Smooth muscle cell (in vitro differentiated cells): ENCODE measurements at regions not wholly inside any gene's neighbourhood (a gene's known extent, or its start where the extent isn't known, plus 50 kb on each side); places are given as distances from the start of the nearest gene placed in this dataset.
A peak's percentile ranks its signal among the peaks of the same experiment; 100 is the strongest.

ENCODE experiments used
- DNase-seq: peaks from one replicate; lab custom pipeline; 2025; ENCODE audit not compliant: unreplicated experiment; lab: John Stamatoyannopoulos, UW
- H2AFZ ChIP-seq: fragments of 200-600 bp; sonication (generic); 2 replicates; pipeline ENCODE4 v1.6.0; 2016; ENCODE audit warnings: antibody characterized with exemption, low read depth, mild to moderate bottlenecking
- H3F3A ChIP-seq: fragments of 200-600 bp; sonication (generic); 2 replicates; pipeline ENCODE4 v1.6.0; 2017; ENCODE audit warnings: antibody characterized with exemption, low read depth
- H3K27ac ChIP-seq: fragments of 200-600 bp; sonication (generic); 2 replicates; pipeline ENCODE4 v1.5.1; 2016; ENCODE audit warnings: low read depth, mild to moderate bottlenecking
- H3K27me3 ChIP-seq: fragments of 200-600 bp; sonication (generic); 2 replicates; pipeline ENCODE4 v1.6.1; 2016; ENCODE audit warnings: low read depth, mild to moderate bottlenecking
- H3K36me3 ChIP-seq: fragments of 200-600 bp; sonication (generic); 2 replicates; pipeline ENCODE4 v1.5.1; 2016; ENCODE audit warnings: low read depth
- H3K4me1 ChIP-seq: fragments of 200-600 bp; sonication (generic); 2 replicates; pipeline ENCODE4 v1.5.1; 2016; ENCODE audit warnings: low read depth
- H3K4me2 ChIP-seq: fragments of 200-600 bp; sonication (generic); 2 replicates; pipeline ENCODE4 v1.6.0; 2016; ENCODE audit warnings: mild to moderate bottlenecking
- H3K4me3 ChIP-seq: fragments of 200-600 bp; sonication (generic); 2 replicates; pipeline ENCODE4 v1.5.1; 2016; ENCODE audit warnings: mild to moderate bottlenecking
- H3K79me2 ChIP-seq: fragments of 200-600 bp; sonication (generic); 2 replicates; pipeline ENCODE4 v1.6.0; 2016; ENCODE audit warnings: low read depth, mild to moderate bottlenecking
- H3K9ac ChIP-seq: fragments of 200-600 bp; sonication (generic); 2 replicates; pipeline ENCODE4 v1.6.0; 2016; ENCODE audit warnings: low read depth
- H3K9me3 ChIP-seq: fragments of 200-600 bp; sonication (generic); replicated peaks from 2 replicates; pipeline ENCODE4 v1.5.1; 2016; ENCODE audit warnings: low read depth
- H4K20me1 ChIP-seq: fragments of 200-600 bp; sonication (generic); 2 replicates; pipeline ENCODE4 v1.6.0; 2016; ENCODE audit warnings: low read depth
- CTCF ChIP-seq: fragments of 200-600 bp; sonication (generic); IDR thresholded peaks from 2 replicates; pipeline ENCODE4 v1.5.1; 2017; ENCODE audit warnings: borderline replicate concordance, mild to moderate bottlenecking, antibody characterized with exemption; ENCODE audit not compliant: insufficient read depth, poor library complexity, severe bottlenecking
- WGBS: methylation state at CpG from one replicate; pipeline ENCODE4 v1.1.7; 2016; ENCODE audit warnings: low lambda C conversion rate; 5-methylcytosine and 5-hydroxymethylcytosine counted together

GRCh38 chr5:174242573-174242972, 197.1 kb downstream of the NSG2 start:
- 81% methylated on average over 3 of the region's 3 CpGs for WGBS
- Histone ChIP-seq H3K4me3 (no peak overlapping the region), H3K79me2 (no peaks in the 10 kb centered on the region), H3K4me1 (peaks cover 8% of the 10 kb centered on the region), H3K27me3 (no peaks in the 10 kb centered on the region), H3K27ac (no peak overlapping the region), H3F3A (no peaks in the 10 kb centered on the region), H3K36me3 (no peaks in the 10 kb centered on the region), H3K9ac (no peak overlapping the region), H4K20me1 (no peaks in the 10 kb centered on the region), H3K9me3 (peaks cover 8% of the 10 kb centered on the region), H3K4me2 (no peak overlapping the region), H2AFZ (no peak overlapping the region)
- TF ChIP-seq CTCF, result no peak
- DNase-seq, result no peak

- H3K27ac ChIP-seq, result no peak overlapping the region
- no peak overlapping the region for H3K4me3 ChIP-seq
- H2AFZ ChIP-seq, result no peak overlapping the region
- H3K36me3 ChIP-seq, result no peaks in the 10 kb centered on the region
- no peaks in the 10 kb centered on the region for H3K27me3 ChIP-seq
- no peak for DNase-seq
- peaks cover 8% of the 10 kb centered on the region for H3K9me3 ChIP-seq
- peaks cover 12% of the 10 kb centered on the region for H3K4me1 ChIP-seq
- no peaks in the 10 kb centered on the region for H4K20me1 ChIP-seq
- no peak overlapping the region for H3K9ac ChIP-seq
- no peak for TF ChIP-seq CTCF
- WGBS, result 81% methylated on average over 2 of the region's 2 CpGs
- no peak overlapping the region for H3K4me2 ChIP-seq
- H3K79me2 ChIP-seq, result no peaks in the 10 kb centered on the region
- no peaks in the 10 kb centered on the region for H3F3A ChIP-seq
Measured at GRCh38 chr5:174243904-174244303, 198.4 kb downstream of the NSG2 start.

DNA sequence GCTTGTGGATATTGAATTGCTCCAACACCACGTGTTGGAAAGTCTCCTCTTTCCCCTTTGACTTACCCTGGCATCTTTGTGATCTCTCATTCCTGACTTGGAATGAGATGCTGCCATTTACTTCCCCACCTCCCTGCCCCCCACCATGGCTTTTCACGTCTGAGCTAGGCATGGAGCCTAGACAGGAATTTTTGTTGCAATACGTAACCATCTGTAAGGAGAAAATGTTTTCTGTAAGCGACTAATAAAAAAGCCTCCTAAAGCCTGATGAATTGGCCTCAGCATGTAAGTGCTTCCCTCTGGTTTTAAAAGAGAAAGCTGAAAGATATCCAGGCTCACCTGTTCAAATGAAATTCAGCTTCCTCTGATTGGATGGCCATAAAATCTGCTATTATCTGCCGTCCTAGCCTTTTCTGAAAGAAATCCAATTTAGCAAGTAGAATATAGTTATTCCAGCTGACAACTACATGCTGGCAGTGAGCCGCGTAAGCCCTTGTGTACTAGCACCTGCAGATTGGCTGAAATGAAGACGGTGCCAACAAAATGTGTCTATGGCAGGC, 200.1 kb downstream of the NSG2 start:
- Histone ChIP-seq H3K27ac (peak overlapping the region; percentile 39), H4K20me1 (no peaks in the 10 kb centered on the region), H2AFZ (no peak overlapping the region), H3K36me3 (no peaks in the 10 kb centered on the region), H3F3A (no peaks in the 10 kb centered on the region), H3K4me3 (no peak overlapping the region), H3K9me3 (peaks cover 3% of the 10 kb centered on the region), H3K79me2 (no peaks in the 10 kb centered on the region), H3K9ac (no peak overlapping the region), H3K4me2 (peak overlapping the region; percentile 16), H3K27me3 (no peaks in the 10 kb centered on the region), H3K4me1 (peaks cover 12% of the 10 kb centered on the region)
- 57% methylated on average over 8 of the region's 8 CpGs for WGBS
- no peak for TF ChIP-seq CTCF
- no peak for DNase-seq

DNA sequence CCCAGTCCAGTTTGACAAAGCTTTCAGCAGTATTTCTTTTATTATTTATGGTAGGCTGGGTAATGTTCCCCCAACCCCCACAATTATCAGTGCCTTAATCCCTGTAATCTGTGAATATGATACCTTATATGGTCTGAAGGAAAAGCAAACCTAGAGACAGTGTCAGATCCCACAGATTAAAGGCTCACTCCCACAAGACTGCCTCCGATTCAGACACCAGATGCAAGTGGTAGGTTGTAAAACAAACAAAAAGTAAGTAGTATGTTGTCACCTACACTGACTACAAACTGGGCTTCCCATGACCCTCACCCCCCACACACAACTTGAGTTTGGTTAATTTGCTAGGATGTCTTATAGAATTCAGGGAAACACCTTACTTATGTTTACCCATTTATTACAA, 201.2 kb downstream of the NSG2 start:
- Histone ChIP-seq H3K4me2 (peak overlapping the region; percentile 4), H4K20me1 (no peaks in the 10 kb centered on the region), H3K4me1 (peaks cover 12% of the 10 kb centered on the region), H3K79me2 (no peaks in the 10 kb centered on the region), H3K27me3 (no peaks in the 10 kb centered on the region), H3K27ac (peak overlapping the region; percentile 58), H3F3A (peaks cover 1% of the 10 kb centered on the region), H3K9me3 (peaks cover 3% of the 10 kb centered on the region), H3K4me3 (no peak overlapping the region), H2AFZ (no peak overlapping the region), H3K9ac (no peak overlapping the region), H3K36me3 (no peaks in the 10 kb centered on the region)
- no peak for DNase-seq
- 23% methylated on average over 1 of the region's 1 CpG for WGBS
- TF ChIP-seq CTCF, result no peak
